ENCODE measurements at regions not wholly inside any gene's neighbourhood (a gene's known extent, or its start where the extent isn't known, plus 50 kb on each side); places are given as distances from the start of the nearest gene placed in this dataset.
"Not testable (repeated sequence)": the region's sequence is repeated elsewhere in the genome, so short reads cannot be mapped to it uniquely, and the experiment has no call there.

GRCh38 chr2:187775196-187775595, 221.0 kb upstream of the TFPI start:
- CTCF ChIA-PET: no interaction called here
- POLR2A ChIA-PET: no interaction called here

DNA sequence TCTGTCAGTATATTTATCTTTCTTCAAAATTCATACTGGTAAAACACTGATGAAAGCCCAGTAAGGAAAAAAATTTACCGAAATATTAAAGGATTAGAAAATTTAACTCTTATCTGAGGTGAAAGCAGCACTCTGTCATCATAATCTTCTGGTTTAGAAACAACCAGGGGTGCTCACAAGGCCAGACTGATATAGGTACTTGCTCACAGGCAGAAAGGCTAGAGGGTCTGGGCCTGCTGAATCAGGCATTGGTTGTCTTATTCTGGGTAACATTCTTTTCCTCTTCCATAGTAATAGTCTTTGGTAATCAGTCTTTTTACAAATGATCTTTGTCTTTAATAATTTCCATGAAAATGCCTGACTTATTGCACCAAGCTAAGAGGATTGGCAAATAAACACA, 221.4 kb upstream of the TFPI start:
- ChIA-PET CTCF (no interaction called here), POLR2A (no interaction called here)

GRCh38 chr2:187782301-187782700, 228.1 kb upstream of the TFPI start:
- ChIA-PET POLR2A (no interaction called here), CTCF (no interaction called here)

- ChIA-PET CTCF (no interaction called here), POLR2A (no interaction called here)
These were observed 229.2 kb upstream of the TFPI start for GRCh38 chr2:187783446-187783845.

DNA sequence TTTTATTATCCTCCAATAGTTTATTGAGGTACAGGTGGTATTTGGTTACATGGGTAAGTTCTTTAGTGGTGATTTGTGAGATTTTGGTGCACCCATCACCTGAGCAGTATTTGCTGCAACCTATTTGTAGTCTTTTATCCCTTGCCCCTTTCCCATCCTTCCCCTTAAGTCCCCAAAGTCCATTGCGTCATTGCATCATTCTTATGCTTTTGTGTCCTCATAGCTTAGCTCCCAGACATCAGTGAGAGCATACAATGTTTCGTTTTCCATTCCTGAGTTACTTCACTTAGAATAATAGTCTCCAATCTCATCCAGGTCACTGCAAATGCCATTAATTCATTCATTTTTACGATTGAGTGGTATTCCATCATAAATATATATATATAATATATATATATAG, 229.9 kb upstream of the TFPI start:
- POLR2A ChIA-PET, CTCF ChIA-PET: not testable (repeated sequence)

DNA sequence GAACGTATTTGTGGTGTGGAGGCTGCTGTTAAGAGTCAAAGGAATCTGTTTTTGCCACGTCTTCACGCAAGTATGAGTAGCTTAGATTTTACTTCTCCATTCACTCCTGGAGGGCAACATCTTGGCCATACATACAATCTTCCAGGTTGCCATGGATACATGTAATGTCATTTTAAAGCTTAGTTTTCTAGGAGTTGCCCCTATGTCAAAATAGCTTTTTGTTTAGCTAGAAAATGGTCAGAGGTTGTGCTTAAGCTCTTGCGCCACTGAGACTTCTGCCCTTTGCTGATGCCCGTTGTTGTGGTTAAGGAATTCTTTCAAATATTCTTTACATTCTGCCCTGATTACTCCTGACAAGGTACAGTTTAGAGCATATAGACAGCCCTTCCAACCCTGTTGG, 245.4 kb upstream of the TFPI start:
- ChIA-PET CTCF (no interaction called here), POLR2A (no interaction called here)

DNA sequence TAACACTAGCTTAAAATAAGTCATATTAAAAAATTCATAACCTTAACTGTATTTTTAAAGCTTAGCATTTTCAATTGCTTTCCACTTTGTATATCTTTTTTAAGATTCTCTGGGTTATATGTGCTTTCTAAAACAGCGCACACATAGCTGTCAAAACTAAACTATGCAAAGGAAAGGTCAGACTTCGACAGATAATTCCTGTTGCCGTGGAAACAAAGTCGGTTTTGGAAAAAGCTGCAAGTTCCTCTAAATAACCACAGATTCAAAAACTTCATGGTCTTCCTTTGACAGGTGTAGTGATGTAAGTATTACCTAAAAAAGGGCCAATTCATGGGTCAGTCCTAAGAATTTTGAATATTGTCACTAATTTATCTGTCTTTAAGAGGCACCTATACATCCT, 249.6 kb upstream of the TFPI start:
- CTCF ChIA-PET: no interaction called here
- POLR2A ChIA-PET: no interaction called here

GRCh38 chr2:187815113-187815512, 260.9 kb upstream of the TFPI start:
- ChIA-PET CTCF (no interaction called here), POLR2A (no interaction called here)

- POLR2A ChIA-PET: no interaction called here
- CTCF ChIA-PET: interaction anchor here (0.7 kb wide), 1 partner anchor 107 kb away, joined by 3 read pairs; no protein-coding TSS in a partner anchor
These were observed 265.4 kb upstream of the TFPI start for GRCh38 chr2:187819624-187820023.

DNA sequence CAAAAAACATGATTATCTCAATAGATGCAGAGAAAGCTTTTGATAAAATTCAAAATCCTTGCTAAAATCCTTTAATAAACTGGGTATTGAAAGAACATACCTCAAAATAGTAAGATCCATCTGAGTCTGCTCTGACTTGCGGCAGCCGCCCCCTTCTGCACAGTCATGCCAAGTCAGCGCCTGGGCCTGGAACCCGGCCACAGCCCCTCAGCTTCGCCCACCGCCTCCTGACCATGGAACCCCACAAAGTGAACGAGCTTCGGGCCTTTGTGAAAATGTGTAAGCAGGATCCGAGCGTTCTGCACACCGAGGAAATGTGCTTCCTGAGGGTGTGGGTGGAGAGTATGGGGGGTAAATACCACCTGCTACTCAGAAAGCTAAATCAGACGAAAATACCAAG, 270.9 kb upstream of the TFPI start:
- ChIA-PET POLR2A (no interaction called here), CTCF (no interaction called here)

GRCh38 chr2:187826023-187826422, 271.8 kb upstream of the TFPI start:
- POLR2A ChIA-PET: no interaction called here
- CTCF ChIA-PET: no interaction called here

- ChIA-PET POLR2A (no interaction called here), CTCF (no interaction called here)
These were observed 280.6 kb upstream of the TFPI start for GRCh38 chr2:187834787-187835186.

GRCh38 chr2:187838690-187839089, 284.5 kb upstream of the TFPI start:
- ChIA-PET CTCF (no interaction called here), POLR2A (no interaction called here)

DNA sequence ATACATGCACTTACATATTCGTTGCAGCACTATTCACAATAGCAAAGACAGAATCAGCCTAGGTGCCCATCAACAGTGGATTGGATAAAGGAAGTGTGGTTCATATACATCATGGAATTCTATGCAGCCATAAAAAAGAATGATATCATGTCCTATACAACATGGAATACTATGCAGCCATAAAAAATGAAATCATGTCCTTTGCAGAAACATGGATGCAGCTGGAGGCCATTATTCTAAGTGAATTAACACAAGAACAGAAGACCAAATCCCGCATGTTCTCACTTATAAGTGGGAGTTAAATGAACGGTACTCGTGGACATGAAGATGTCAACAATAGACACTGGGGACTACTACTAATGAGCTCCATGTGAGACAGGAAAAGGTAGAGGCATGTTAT, 288.1 kb upstream of the TFPI start:
- CTCF ChIA-PET: no interaction called here
- POLR2A ChIA-PET: no interaction called here

GRCh38 chr2:187842978-187843847, 289.0 kb upstream of the TFPI start:
- POLR2A ChIA-PET: no interaction called here
- CTCF ChIA-PET: no interaction called here

GRCh38 chr2:187847245-187848208, 293.3 kb upstream of the TFPI start:
- ChIA-PET CTCF (no interaction called here), POLR2A (no interaction called here)

DNA sequence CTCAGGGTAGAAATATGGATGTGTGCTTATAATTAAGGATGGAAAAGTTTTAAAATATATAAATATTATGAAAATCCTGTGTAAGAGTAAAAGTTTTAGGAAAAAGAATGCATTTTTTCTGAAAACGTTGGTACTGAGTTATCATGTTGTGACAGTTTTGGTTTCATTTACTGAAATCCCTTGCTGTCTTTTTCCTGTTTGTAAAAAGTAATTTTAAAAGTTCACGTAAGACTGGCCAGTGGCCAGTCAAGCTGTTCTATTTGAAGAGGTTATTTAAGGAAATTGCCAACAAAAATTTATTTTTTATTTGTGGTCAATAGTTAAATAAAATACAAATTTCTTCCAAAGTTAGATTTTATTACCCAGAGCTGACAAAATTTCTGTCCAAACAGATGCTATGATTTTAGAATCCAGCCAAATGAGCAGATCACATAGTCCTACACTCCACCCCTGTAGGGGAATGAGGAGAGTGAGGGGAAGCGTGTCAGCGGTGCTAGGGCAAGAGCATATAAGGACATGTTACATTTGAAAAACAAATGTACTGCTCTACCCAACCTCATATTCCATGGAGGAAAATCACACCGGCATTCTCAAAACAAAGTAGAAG, 297.8 kb upstream of the TFPI start:
- ChIA-PET POLR2A (no interaction called here), CTCF (no interaction called here)

GRCh38 chr2:187853381-187853791, 299.2 kb upstream of the TFPI start:
- CTCF ChIA-PET: no interaction called here
- POLR2A ChIA-PET: no interaction called here

- ChIA-PET CTCF (no interaction called here), POLR2A (no interaction called here)
These were observed 300.6 kb upstream of the TFPI start for GRCh38 chr2:187854801-187855200.

GRCh38 chr2:187855689-187856088, 301.5 kb upstream of the TFPI start:
- POLR2A ChIA-PET: no interaction called here
- CTCF ChIA-PET: interaction anchor here (0.6 kb wide), 1 partner anchor 422 kb away, joined by 3 read pairs; no protein-coding TSS in a partner anchor

DNA sequence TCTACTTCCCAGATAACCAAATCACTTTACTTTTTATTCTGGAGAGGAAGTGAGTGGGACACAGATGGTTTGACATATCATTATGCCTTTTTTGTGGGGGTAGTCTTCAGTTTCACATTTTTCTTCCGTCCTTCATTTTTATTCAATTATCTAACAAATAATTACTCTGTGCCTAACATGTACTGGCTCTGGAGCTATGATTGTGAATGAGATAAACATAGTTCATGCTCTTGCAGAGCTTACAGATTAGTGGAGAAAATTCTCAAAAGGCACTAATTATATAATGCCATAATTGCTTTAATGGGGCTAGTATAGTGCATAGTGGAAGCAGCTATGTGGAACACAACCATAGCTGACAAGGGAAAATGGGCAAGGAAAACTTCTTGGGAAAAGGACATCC, 303.6 kb upstream of the TFPI start:
- POLR2A ChIA-PET: no interaction called here
- CTCF ChIA-PET: no interaction called here

Measured in activated CD8-positive, alpha-beta memory T cell treated with anti-CD3 and anti-CD28 coated beads for 36 hours (primary cell).